ENCODE measurements at regions not wholly inside any gene's neighbourhood (a gene's known extent, or its start where the extent isn't known, plus 50 kb on each side); places are given as distances from the start of the nearest gene placed in this dataset.

- POLR2A ChIA-PET, result no interaction called here
- Histone ChIP-seq H3K27me3 (ENCODE audit: control insufficient read depth, insufficient read depth, low read length) (no peaks in the 10 kb centered on the region), H3K9me3 (ENCODE audit: control insufficient read depth, insufficient read depth, low read length) (peaks cover 3% of the 10 kb centered on the region; the same call in 1 of the 2 replicates), H3K4me3 (ENCODE audit: low read depth, low read length) (no peak overlapping the region), H3K27ac (ENCODE audit: low read depth, low read length) (no peak overlapping the region)
- CTCF ChIA-PET, result no interaction called here
- no peak for DNase-seq (ENCODE audit: low read depth, low spot score)
- TF ChIP-seq, protein P1, sequence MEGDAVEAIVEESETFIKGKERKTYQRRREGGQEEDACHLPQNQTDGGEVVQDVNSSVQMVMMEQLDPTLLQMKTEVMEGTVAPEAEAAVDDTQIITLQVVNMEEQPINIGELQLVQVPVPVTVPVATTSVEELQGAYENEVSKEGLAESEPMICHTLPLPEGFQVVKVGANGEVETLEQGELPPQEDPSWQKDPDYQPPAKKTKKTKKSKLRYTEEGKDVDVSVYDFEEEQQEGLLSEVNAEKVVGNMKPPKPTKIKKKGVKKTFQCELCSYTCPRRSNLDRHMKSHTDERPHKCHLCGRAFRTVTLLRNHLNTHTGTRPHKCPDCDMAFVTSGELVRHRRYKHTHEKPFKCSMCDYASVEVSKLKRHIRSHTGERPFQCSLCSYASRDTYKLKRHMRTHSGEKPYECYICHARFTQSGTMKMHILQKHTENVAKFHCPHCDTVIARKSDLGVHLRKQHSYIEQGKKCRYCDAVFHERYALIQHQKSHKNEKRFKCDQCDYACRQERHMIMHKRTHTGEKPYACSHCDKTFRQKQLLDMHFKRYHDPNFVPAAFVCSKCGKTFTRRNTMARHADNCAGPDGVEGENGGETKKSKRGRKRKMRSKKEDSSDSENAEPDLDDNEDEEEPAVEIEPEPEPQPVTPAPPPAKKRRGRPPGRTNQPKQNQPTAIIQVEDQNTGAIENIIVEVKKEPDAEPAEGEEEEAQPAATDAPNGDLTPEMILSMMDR (IDR thresholded peaks at IDR 0.05; ENCODE audit: low read depth, low read length), result no peak
Measured at GRCh38 chr5:28780083-28780692, 1741.8 kb upstream of the CDH9 start.

- H3K27ac ChIP-seq (ENCODE audit: low read depth, low read length), result no peak overlapping the region
- POLR2A ChIA-PET, result no interaction called here
- peaks cover 3% of the 10 kb centered on the region; the same call in 1 of the 2 replicates for H3K9me3 ChIP-seq (ENCODE audit: control insufficient read depth, insufficient read depth, low read length)
- CTCF ChIA-PET, result no interaction called here
- TF ChIP-seq, protein P1 (IDR thresholded peaks at IDR 0.05; ENCODE audit: low read depth, low read length), result no peak
- DNase-seq (ENCODE audit: low read depth, low spot score), result no peak
- H3K27me3 ChIP-seq (ENCODE audit: control insufficient read depth, insufficient read depth, low read length), result no peaks in the 10 kb centered on the region
- H3K4me3 ChIP-seq (ENCODE audit: low read depth, low read length), result no peak overlapping the region
Measured at GRCh38 chr5:28779161-28779754, 1740.9 kb upstream of the CDH9 start.

GRCh38 chr5:28770307-28770706, 1731.9 kb upstream of the CDH9 start:
- ChIA-PET POLR2A (no interaction called here), CTCF (no interaction called here)
- DNase-seq (ENCODE audit: low read depth, low spot score), result no peak
- H3K9me3 ChIP-seq (ENCODE audit: control insufficient read depth, insufficient read depth, low read length), result peaks cover 4% of the 10 kb centered on the region
- H3K27me3 ChIP-seq (ENCODE audit: control insufficient read depth, insufficient read depth, low read length), result no peaks in the 10 kb centered on the region
- no peak overlapping the region for H3K4me3 ChIP-seq (ENCODE audit: low read depth, low read length)
- TF ChIP-seq, protein P1 (IDR thresholded peaks at IDR 0.05; ENCODE audit: low read depth, low read length), result no peak
- no peak overlapping the region for H3K27ac ChIP-seq (ENCODE audit: low read depth, low read length)

- H3K27ac ChIP-seq (ENCODE audit: low read depth, low read length), result no peak overlapping the region
- no peak overlapping the region for H3K4me3 ChIP-seq (ENCODE audit: low read depth, low read length)
- POLR2A ChIA-PET, result no interaction called here
- TF ChIP-seq, protein P1 (IDR thresholded peaks at IDR 0.05; ENCODE audit: low read depth, low read length), result peak; percentile 12; the same call in 1 of the 2 replicates
- DNase-seq (ENCODE audit: low read depth, low spot score), result no peak
- no peaks in the 10 kb centered on the region for H3K27me3 ChIP-seq (ENCODE audit: control insufficient read depth, insufficient read depth, low read length)
- CTCF ChIA-PET, result no interaction called here
- H3K9me3 ChIP-seq (ENCODE audit: control insufficient read depth, insufficient read depth, low read length), result peaks cover 2% of the 10 kb centered on the region; the same call in 1 of the 2 replicates
Measured at GRCh38 chr5:28766565-28767158, 1728.3 kb upstream of the CDH9 start.

GRCh38 chr5:28751396-28751795, 1713.0 kb upstream of the CDH9 start:
- Histone ChIP-seq H3K9me3 (ENCODE audit: control insufficient read depth, insufficient read depth, low read length) (peaks cover 7% of the 10 kb centered on the region), H3K4me3 (ENCODE audit: low read depth, low read length) (no peak overlapping the region), H3K27me3 (ENCODE audit: control insufficient read depth, insufficient read depth, low read length) (no peaks in the 10 kb centered on the region), H3K27ac (ENCODE audit: low read depth, low read length) (no peak overlapping the region)
- TF ChIP-seq, protein P1 (IDR thresholded peaks at IDR 0.05; ENCODE audit: low read depth, low read length), result no peak
- ChIA-PET POLR2A (no interaction called here), CTCF (no interaction called here)
- DNase-seq (ENCODE audit: low read depth, low spot score), result no peak
